Skeletal muscle satellite cell (primary cell): ENCODE measurements at regions not wholly inside any gene's neighbourhood (a gene's known extent, or its start where the extent isn't known, plus 50 kb on each side); places are given as distances from the start of the nearest gene placed in this dataset.
"Not testable (repeated sequence)": the region's sequence is repeated elsewhere in the genome, so short reads cannot be mapped to it uniquely, and the experiment has no call there.

Experiments used
- H3K27me3 ChIP-seq: 2 replicates; pipeline ENCODE4 v1.7.0; 2013; ENCODE audit warnings: low read length; ENCODE audit not compliant: control insufficient read depth, insufficient read depth
- H3K36me3 ChIP-seq: 2 replicates; pipeline ENCODE4 v1.7.0; 2013; ENCODE audit warnings: mild to moderate bottlenecking, control low read depth, low read length; ENCODE audit not compliant: insufficient read depth
- H3K4me1 ChIP-seq: 2 replicates; pipeline ENCODE4 v1.7.0; 2013; ENCODE audit warnings: low read length; ENCODE audit not compliant: control insufficient read depth, insufficient read depth
- H3K4me2 ChIP-seq: 2 replicates; pipeline ENCODE4 v1.7.0; 2013; ENCODE audit warnings: mild to moderate bottlenecking, low read length
- H3K4me3 ChIP-seq: 2 replicates; pipeline ENCODE4 v1.7.0; 2013; ENCODE audit warnings: low read length
- H3K9ac ChIP-seq: 2 replicates; pipeline ENCODE4 v1.7.0; 2013; ENCODE audit warnings: mild to moderate bottlenecking, low read depth, low read length, moderate library complexity
- H3K9me3 ChIP-seq: replicated peaks from 2 replicates; pipeline ENCODE4 v1.7.0; 2013; ENCODE audit warnings: mild to moderate bottlenecking, control low read depth, low read length

DNA sequence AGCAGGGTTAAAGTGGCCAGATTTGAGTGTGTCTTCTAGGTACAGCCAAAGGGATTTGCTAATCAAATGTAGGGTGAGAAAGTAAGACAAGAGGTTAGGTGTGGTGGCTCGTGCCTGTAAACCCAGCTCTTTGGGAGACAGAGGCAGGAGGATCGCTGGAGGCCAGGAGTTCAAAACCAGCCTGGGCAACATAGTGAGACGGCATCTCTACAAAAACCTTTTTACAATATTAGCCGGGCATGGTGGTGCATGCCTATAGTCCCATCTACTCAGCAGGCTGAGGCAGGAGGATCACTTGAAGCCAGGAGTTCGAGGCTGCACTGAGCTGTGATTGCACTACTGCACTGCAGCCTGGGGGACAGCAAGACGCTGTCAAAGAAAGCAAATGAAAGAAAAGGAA lies 294.5 kb downstream of the GOLGA6L6 start:
- H3K4me1 ChIP-seq, H3K9ac ChIP-seq, H3K4me3 ChIP-seq, H3K9me3 ChIP-seq, H3K27me3 ChIP-seq, H3K4me2 ChIP-seq, H3K36me3 ChIP-seq: not testable (repeated sequence)

DNA sequence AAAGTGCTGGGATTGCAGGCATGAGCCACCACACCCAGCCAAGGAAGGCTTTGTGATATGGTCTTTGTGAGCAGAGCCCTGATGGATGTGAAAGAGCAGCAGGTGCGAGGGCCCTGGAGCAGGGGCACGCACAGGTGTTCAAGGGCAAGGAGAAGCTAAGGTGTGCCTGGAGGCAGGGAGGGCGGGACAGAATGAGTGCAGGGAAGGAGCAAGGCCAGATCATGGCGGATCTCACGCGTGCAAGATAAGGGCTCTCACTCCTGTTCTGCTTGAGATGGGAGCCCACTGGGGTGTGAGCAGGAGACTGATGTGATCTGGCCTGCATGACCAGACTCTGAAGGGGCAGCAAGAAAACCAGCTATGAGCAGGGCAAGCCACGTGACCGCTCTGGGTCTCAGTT lies 295.0 kb downstream of the GOLGA6L6 start:
- not testable (repeated sequence) for H3K4me3 ChIP-seq, H3K9me3 ChIP-seq, H3K4me1 ChIP-seq, H3K27me3 ChIP-seq, H3K4me2 ChIP-seq, H3K9ac ChIP-seq, H3K36me3 ChIP-seq

DNA sequence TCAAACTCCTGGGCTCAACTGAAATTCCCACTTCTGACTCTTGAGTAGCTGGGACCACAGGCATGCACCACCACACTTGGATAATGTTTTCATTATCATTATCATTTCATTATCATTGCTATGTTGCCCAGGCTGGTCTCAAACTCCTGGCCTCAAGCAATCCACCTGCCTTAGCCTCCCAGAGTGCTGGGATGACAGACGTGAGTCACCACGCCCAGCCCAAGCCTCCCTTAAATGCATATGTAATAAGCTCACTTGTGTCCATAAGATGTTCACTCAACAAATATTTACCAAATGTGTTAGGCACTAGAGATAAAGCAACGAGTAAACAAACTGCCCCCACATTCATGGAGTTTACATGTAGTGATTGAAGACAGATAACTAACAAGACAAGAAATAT lies 295.7 kb downstream of the GOLGA6L6 start:
- H3K4me3 ChIP-seq, H3K9me3 ChIP-seq: not testable (repeated sequence)

DNA sequence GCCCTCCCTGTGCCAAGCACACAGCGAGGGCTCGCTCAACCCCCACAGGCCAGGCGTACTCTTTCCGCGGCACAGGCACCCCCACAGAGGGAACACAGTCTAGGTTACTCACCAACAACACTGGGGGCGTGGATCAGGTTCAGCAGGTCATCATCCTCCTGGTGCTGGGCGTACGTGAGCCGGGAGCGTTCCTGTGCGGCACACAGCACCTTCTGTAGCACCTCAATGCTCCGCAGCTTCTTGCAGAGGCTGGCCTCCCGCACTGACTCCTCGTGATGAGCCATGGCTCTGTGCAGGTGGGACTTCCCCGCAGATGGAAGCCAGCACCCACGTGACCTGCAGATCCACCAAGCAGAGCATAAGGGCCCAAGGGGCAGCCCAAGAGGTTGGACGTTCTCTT lies 296.8 kb downstream of the GOLGA6L6 start:
- not testable (repeated sequence) for H3K4me2 ChIP-seq, H3K4me1 ChIP-seq, H3K4me3 ChIP-seq, H3K27me3 ChIP-seq, H3K36me3 ChIP-seq, H3K9me3 ChIP-seq, H3K9ac ChIP-seq

More for the DNA sequence above, 295.7 kb downstream of the GOLGA6L6 start:
- not testable (repeated sequence) for H3K4me1 ChIP-seq, H3K27me3 ChIP-seq, H3K9ac ChIP-seq, H3K4me2 ChIP-seq, H3K36me3 ChIP-seq

DNA sequence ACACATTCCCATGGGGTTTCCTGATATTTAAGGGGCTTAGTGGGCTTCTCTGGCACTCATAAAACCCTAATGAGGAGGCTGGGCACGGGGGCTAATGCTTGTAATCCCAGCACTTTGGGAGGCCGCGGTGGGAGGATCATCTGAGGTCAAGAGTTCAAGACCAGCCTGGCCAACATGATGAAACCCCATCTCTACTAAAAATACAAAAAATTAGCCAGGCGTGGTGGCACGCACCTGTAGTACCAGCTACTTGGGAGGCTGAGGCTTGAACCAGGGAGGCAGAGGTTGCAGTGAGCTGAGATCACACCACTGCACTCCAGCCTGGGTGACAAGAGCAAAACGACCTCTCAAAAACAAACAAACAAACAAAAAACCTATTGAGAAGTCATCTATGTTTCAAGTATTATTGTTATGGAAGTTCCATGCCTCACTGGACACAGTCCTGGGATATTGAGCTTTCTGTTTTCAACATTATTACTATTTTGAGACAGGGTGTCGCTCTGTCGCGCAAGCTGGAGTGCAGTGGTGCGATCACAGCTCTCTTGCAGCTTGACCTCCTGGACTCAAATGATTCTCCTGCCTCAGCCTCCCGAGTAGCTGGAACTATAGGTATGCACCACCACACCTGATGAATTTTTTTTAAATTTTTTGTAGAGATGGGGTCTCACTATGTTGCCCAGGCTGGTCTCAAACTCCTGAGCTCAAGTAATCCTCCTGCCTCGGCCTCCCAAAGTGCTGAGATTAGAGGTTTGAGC lies 297.9 kb downstream of the GOLGA6L6 start:
- not testable (repeated sequence) for H3K4me1 ChIP-seq, H3K27me3 ChIP-seq, H3K4me3 ChIP-seq, H3K9ac ChIP-seq, H3K36me3 ChIP-seq, H3K4me2 ChIP-seq
- H3K9me3 ChIP-seq = peaks cover 10% of the 10 kb centered on the region

DNA sequence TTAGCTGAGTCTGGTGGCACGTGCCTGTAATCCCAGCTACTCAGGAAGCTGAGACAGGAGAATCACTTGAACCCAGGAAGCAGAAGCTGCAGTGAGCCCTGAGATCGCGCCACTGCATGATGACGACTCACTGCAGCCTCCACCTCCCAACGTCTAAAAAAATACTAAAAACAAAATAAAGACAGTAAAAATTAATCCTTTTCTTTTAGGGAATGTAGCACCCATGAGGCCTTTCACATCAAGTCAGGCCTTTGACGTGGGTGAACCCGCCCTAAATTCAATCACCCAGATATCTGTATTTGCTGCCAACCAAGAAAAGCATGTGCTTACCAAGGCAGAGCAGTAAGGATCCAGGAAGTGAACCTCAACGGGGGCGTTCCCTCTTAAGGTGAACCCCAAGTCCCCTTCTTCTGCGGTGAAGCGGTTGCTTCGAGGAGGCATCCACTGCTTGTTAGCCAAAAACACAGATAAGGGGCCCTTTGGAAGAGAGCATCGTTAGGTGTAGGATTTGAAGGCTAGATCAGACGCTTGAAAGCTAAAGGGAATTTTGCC lies 301.2 kb downstream of the GOLGA6L6 start:
- H3K9ac ChIP-seq, H3K4me3 ChIP-seq, H3K36me3 ChIP-seq, H3K4me2 ChIP-seq, H3K27me3 ChIP-seq, H3K4me1 ChIP-seq: not testable (repeated sequence)
- peaks cover 17% of the 10 kb centered on the region for H3K9me3 ChIP-seq

DNA sequence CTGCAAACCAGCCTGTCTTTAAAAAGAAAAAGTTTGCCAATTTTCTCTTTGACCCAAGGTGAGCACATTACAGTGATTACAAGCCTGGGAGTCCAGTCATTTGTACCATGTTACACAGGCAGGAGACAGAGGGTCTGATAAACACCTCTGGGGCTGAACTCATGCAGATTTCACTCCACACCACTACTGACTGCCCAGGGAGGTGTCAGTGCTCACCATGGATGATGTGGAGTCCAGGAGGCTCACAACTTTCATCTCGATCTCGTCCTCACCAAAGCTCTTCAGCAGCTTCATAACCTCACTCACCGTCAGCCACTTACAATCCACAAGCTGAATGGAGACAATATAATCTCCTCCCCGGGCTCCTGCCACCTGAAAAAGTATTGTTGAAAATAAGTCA lies 302.4 kb downstream of the GOLGA6L6 start:
- not testable (repeated sequence) for H3K36me3 ChIP-seq, H3K27me3 ChIP-seq, H3K4me3 ChIP-seq, H3K9ac ChIP-seq, H3K4me1 ChIP-seq, H3K4me2 ChIP-seq
- peaks cover 17% of the 10 kb centered on the region for H3K9me3 ChIP-seq

DNA sequence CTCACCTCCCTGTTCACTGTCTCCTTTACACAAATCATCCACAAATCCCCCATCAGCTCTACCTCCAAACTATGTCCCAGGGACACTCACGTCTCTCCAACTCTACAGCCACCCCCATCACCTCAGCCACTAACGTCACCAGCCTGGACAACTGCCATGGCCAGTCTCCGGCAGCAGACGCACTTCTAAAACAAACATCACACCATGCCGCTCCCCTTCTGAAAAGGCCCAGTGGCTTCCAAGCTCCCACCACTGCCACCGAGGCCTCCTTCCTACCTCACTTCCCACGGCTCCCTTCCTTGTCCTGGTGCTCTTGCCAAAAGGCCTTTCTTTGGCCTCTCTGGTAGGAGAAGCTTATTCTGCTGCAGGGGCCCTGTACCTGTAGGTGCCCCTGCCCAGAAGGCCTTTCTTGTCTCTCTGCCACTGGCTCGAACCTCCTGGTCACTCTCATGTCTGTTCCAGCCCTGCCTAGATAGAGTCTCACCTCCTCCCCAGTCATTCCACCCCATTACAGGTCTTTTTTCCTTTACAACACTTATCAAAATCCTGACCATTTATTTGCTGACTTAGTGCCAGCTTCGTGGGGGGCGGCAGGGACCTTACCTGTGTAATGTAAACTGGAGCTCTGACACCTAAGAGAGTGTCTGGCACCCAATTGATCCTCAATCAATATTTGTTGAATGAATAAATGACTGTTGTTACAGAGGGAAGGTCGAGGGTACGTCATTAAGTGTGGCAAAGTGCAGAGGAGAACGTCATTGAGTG lies 304.2 kb downstream of the GOLGA6L6 start:
- peaks cover 20% of the 10 kb centered on the region for H3K9me3 ChIP-seq
- not testable (repeated sequence) for H3K4me2 ChIP-seq

DNA sequence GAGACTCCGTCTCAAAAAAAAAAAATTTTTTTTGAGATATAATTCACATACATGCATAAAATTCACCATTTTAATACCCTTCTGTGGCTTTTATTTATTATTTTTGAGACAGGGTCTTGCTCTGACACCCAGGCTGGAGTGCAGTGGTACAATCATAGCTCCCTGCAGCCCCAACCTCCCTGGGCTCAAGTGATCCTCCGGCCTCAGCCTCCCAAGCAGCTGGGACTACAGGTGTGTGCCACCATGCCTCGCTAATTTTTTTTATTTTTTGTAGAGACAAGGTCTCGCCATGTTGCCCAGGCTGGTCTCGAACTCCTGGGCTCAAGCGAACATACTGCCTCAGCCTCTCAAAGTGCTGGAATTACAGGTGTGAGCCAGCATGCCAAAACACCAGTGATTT lies 305.9 kb downstream of the GOLGA6L6 start:
- H3K9me3 ChIP-seq = peaks cover 15% of the 10 kb centered on the region
- H3K4me3 ChIP-seq, H3K27me3 ChIP-seq, H3K4me1 ChIP-seq, H3K9ac ChIP-seq, H3K4me2 ChIP-seq, H3K36me3 ChIP-seq: not testable (repeated sequence)

More for the DNA sequence above, 304.2 kb downstream of the GOLGA6L6 start:
- not testable (repeated sequence) for H3K4me3 ChIP-seq, H3K9ac ChIP-seq, H3K36me3 ChIP-seq, H3K27me3 ChIP-seq, H3K4me1 ChIP-seq

DNA sequence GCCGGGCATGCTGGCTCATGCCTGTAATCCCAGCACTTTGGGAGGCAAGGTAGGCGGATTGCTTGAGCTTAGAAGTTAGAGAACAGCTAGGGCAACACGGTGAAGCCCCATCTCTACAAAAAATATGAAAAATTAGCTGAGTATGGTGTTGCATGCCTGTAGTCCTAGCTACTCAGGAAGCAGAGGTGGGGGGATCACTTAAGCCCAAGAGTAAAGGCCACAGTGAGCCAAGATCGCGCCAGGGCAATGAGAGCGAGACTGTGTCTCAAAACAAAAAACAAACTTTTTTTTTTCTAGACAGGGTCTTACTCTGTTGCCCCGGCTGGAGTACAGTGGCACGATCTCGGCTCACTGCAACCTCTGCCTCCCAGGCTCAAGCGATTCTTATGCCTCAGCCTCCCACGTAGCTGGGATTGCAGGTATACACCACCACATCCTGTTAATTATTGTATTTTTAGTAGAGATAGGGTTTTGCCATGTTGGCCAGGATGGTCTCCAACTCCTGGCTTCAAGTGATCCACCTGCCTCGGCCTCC lies 307.5 kb downstream of the GOLGA6L6 start:
- not testable (repeated sequence) for H3K27me3 ChIP-seq, H3K4me1 ChIP-seq, H3K4me3 ChIP-seq, H3K36me3 ChIP-seq, H3K4me2 ChIP-seq, H3K9ac ChIP-seq
- H3K9me3 ChIP-seq = peaks cover 12% of the 10 kb centered on the region

DNA sequence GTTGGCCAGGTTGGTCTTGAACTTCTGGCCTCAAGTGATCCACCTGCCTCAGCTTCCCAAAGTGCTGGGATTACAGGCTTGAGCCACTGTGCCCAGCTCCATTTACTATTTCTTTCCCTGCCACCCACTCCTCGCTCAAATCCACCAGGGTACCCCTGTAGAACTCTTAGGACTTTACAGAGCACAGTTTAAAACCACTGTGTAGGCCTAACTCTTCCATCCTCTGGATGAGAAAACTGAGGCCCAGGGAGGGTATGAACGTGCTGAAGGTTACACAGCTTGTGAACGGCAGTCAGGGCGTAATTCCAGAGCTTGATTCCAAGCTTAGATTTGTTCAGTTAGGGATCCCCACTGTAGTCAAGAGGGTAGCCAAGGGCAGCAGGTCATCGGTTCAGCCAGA lies 309.1 kb downstream of the GOLGA6L6 start:
- H3K27me3 ChIP-seq, H3K4me2 ChIP-seq, H3K9me3 ChIP-seq, H3K4me3 ChIP-seq, H3K36me3 ChIP-seq, H3K4me1 ChIP-seq, H3K9ac ChIP-seq: not testable (repeated sequence)

DNA sequence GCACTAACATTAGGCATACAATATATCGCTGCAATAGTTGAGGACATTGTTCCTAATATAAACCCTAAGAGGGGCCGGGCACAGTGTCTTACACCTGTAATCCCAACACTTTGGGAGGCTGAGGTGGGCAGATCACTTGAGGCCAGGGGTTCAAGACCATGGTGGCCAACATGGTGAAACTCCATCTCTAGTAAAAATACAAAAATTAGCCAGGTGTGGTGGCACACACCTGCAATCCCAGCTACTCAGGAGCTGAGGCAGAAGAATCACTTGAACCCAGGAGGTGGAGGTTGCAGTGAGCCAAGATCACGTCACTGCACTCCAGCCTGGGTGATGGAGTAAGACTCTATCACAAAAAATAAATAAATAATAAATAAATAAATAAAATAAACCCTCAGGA lies 310.9 kb downstream of the GOLGA6L6 start:
- H3K27me3 ChIP-seq, H3K4me2 ChIP-seq, H3K36me3 ChIP-seq, H3K9me3 ChIP-seq, H3K4me1 ChIP-seq, H3K9ac ChIP-seq, H3K4me3 ChIP-seq: not testable (repeated sequence)
